IMR-90 (cell line): ENCODE measurements at regions not wholly inside any gene's neighbourhood (a gene's known extent, or its start where the extent isn't known, plus 50 kb on each side); places are given as distances from the start of the nearest gene placed in this dataset.
"Not testable (repeated sequence)": the region's sequence is repeated elsewhere in the genome, so short reads cannot be mapped to it uniquely, and the experiment has no call there.

ENCODE experiments used
- ATAC-seq: fragments of 200-7000 bp; cut with Tn5 transposase; 2 replicates; pipeline ENCODE4 v1.9.1; 2020; ENCODE audit warnings: low read depth, mild to moderate bottlenecking, moderate library complexity
- BruUV-seq: library from RNA; stranded (reverse); fragments of 400-500 nt; replicated peaks from 2 replicates; lab custom pipeline; 2021; lab: Mats Ljungman, UMichigan
- CTCF ChIA-PET: fragments of 300-600 bp; formaldehyde crosslinking; extraction: SDS; loops from one replicate; lab custom pipeline; 2021; ENCODE audit warnings: antibody characterized with exemption; lab: Yijun Ruan, JAX
- POLR2A ChIA-PET: fragments of 300-600 bp; sonication (Branson Sonifier 250); formaldehyde crosslinking; loops from one replicate; lab custom pipeline; 2022; ENCODE audit warnings: antibody characterized with exemption; ENCODE audit not compliant: unreplicated experiment; lab: Charles Lee
- DNase-seq: peaks from one replicate; pipeline ENCODE4 v3.0.0; 2013
- H2AFZ ChIP-seq: replicated peaks from 2 replicates; pipeline ENCODE3; 2013; ENCODE audit warnings: low read length, mild to moderate bottlenecking; ENCODE audit not compliant: poor library complexity
- H2AK5ac ChIP-seq: 2 replicates; pipeline ENCODE4 v1.6.1; 2013; ENCODE audit warnings: low read depth, low read length, inconsistent platforms
- H2AK9ac ChIP-seq: replicated peaks from 2 replicates; pipeline ENCODE3; 2013; ENCODE audit warnings: mild to moderate bottlenecking, low read depth, low read length, moderate library complexity; ENCODE audit not compliant: poor library complexity
- H2BK120ac ChIP-seq: 2 replicates; pipeline ENCODE4 v1.6.1; 2013; ENCODE audit warnings: low read depth, low read length, inconsistent platforms
- H2BK15ac ChIP-seq: 3 replicates; pipeline ENCODE4 v1.6.1; 2013; ENCODE audit warnings: low read depth, low read length, inconsistent platforms
- H2BK20ac ChIP-seq: 2 replicates; pipeline ENCODE4 v1.6.1; 2013; ENCODE audit warnings: low read depth, mild to moderate bottlenecking, inconsistent platforms, low read length, moderate library complexity
- H2BK5ac ChIP-seq: 2 replicates; pipeline ENCODE4 v1.6.1; 2013; ENCODE audit warnings: mild to moderate bottlenecking, low read depth, low read length, inconsistent platforms; ENCODE audit not compliant: poor library complexity, severe bottlenecking
- H3K14ac ChIP-seq: replicated peaks from 2 replicates; pipeline ENCODE4 v1.6.1; 2013; ENCODE audit warnings: low read depth, low read length, inconsistent platforms
- H3K18ac ChIP-seq: 2 replicates; pipeline ENCODE4 v1.6.1; 2013; ENCODE audit warnings: low read depth, low read length, control low read depth
- H3K23ac ChIP-seq: 2 replicates; pipeline ENCODE4 v1.6.1; 2013; ENCODE audit warnings: low read depth, low read length, inconsistent platforms
- H3K27ac ChIP-seq: 2 replicates; pipeline ENCODE4 v1.5.1; 2013; ENCODE audit warnings: mild to moderate bottlenecking, control low read depth, low read length; ENCODE audit not compliant: insufficient read depth
- H3K27me3 ChIP-seq: 2 replicates; pipeline ENCODE4 v1.6.1; 2013; ENCODE audit warnings: low read length; ENCODE audit not compliant: control insufficient read depth, insufficient read depth
- H3K36me3 ChIP-seq: 2 replicates; pipeline ENCODE4 v1.6.1; 2013; ENCODE audit warnings: low read length, mixed read lengths; ENCODE audit not compliant: control insufficient read depth, insufficient read depth
- H3K4ac ChIP-seq: 2 replicates; pipeline ENCODE4 v1.6.1; 2013; ENCODE audit warnings: low read depth, low read length, inconsistent platforms
- H3K4me1 ChIP-seq: 2 replicates; pipeline ENCODE4 v1.6.1; 2013; ENCODE audit warnings: low read length, mixed read lengths; ENCODE audit not compliant: control insufficient read depth, insufficient read depth
- H3K4me2 ChIP-seq: 2 replicates; pipeline ENCODE4 v1.6.1; 2013; ENCODE audit warnings: low read depth, mild to moderate bottlenecking, control low read depth, low read length, moderate library complexity
- H3K4me3 ChIP-seq: 2 replicates; pipeline ENCODE4 v1.5.1; 2013; ENCODE audit warnings: low read depth, mild to moderate bottlenecking, control low read depth, low read length, moderate library complexity; ENCODE audit not compliant: insufficient read depth
- H3K56ac ChIP-seq: 2 replicates; pipeline ENCODE4 v1.6.1; 2013; ENCODE audit warnings: low read length, inconsistent platforms; ENCODE audit not compliant: insufficient read depth; ENCODE audit errors: extremely low read depth
- H3K79me1 ChIP-seq, 2 experiments: 2 replicates each; pipeline ENCODE4 v1.6.1; 2013; ENCODE audit warnings: low read length in 2 of 2, inconsistent platforms in 1 of 2, low read depth in 1 of 2
- H3K9ac ChIP-seq: 2 replicates; pipeline ENCODE4 v1.6.1; 2013; ENCODE audit warnings: low read depth, low read length, control low read depth
- H3K9me1 ChIP-seq: 2 replicates; pipeline ENCODE4 v1.6.1; 2013; ENCODE audit warnings: low read length, inconsistent platforms; ENCODE audit not compliant: insufficient read depth
- H3K9me3 ChIP-seq: 2 replicates; pipeline ENCODE4 v1.6.1; 2013; ENCODE audit warnings: low read length; ENCODE audit not compliant: control insufficient read depth, insufficient read depth
- H4K20me1 ChIP-seq: 2 replicates; pipeline ENCODE4 v1.6.1; 2013; ENCODE audit warnings: low read length, inconsistent platforms; ENCODE audit not compliant: insufficient read depth
- H4K5ac ChIP-seq: 2 replicates; pipeline ENCODE4 v1.6.1; 2013; ENCODE audit warnings: mild to moderate bottlenecking, low read depth, low read length, control low read depth
- H4K8ac ChIP-seq, 2 experiments: 2 replicates each; pipeline ENCODE4 v1.6.1; 2013; ENCODE audit warnings: low read depth in 2 of 2, low read length in 2 of 2, control low read depth in 1 of 2, inconsistent platforms in 1 of 2
- H4K91ac ChIP-seq: 2 replicates; pipeline ENCODE4 v1.6.1; 2013; ENCODE audit warnings: low read depth, low read length, inconsistent platforms; ENCODE audit not compliant: insufficient read depth
- WGBS, 2 experiments: methylation state at CpG; one replicate each; pipeline versions ENCODE4 v1.1.5 to v1.1.7; 2013; ENCODE audit warnings: missing lambda C conversion rate in 2 of 2; ENCODE audit not compliant: insufficient read length in 1 of 2; ENCODE audit errors: extremely low coverage in 2 of 2; 5-methylcytosine and 5-hydroxymethylcytosine counted together
- dilution Hi-C: fragments of 300-500 bp; cut with HindIII; formaldehyde crosslinking; loops from one replicate; pipeline ENCODE4 v1.14.3; 2018; ENCODE audit warnings: low sequenced_read_pairs; ENCODE audit not compliant: unreplicated experiment
- in situ Hi-C: fragments of 300-500 bp; cut with MboI; formaldehyde crosslinking; loops from 3 replicates; pipeline ENCODE4 v1.14.3; 2019; ENCODE audit warnings: low sequenced_read_pairs, inconsistent platforms, mixed read lengths
- intact Hi-C: fragments of 100-400 bp; cut with micrococcal nuclease; formaldehyde crosslinking; loops from 2 replicates; pipeline ENCODE4 v1.10.0; 2022

DNA sequence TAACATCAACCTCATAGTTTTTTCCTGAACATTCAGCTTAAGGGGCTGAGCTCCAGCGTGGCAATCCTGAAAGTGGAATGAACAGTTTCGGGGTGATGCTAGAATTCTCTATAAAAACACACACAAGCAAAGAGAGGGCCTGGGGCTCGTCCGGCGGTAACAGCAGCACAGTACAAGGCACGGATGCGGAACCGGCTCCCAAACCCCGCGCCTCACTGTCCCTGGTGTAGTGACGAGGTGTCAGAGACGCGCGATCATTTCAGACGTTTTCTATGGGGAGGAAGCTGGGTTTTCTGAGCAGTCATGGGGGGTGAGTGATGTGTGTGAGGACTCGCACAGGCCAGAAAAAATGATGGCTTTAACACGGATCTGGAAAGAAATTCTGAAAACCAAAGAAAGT lies 177.3 kb upstream of the ZNF469 start:
- dilution Hi-C loops, H3K14ac ChIP-seq, H4K8ac ChIP-seq, H3K4me1 ChIP-seq, H3K9me3 ChIP-seq, H2BK5ac ChIP-seq, H3K36me3 ChIP-seq, H2BK15ac ChIP-seq, H2AFZ ChIP-seq, BruUV-seq, ATAC-seq, intact Hi-C loops, H2BK120ac ChIP-seq, H3K27me3 ChIP-seq, H4K20me1 ChIP-seq, H4K5ac ChIP-seq, in situ Hi-C loops, H3K27ac ChIP-seq, H2AK9ac ChIP-seq, H3K4me3 ChIP-seq, H3K9ac ChIP-seq, H3K18ac ChIP-seq, POLR2A ChIA-PET, H2BK20ac ChIP-seq, CTCF ChIA-PET, H4K91ac ChIP-seq, H3K23ac ChIP-seq, H3K4ac ChIP-seq, H2AK5ac ChIP-seq, H3K4me2 ChIP-seq, H3K56ac ChIP-seq, H3K9me1 ChIP-seq, DNase-seq, H3K79me1 ChIP-seq: not testable (repeated sequence)
- WGBS, 2 experiments: 100% methylated on average over 3 of the region's 17 CpGs; no CpG with 5 or more reads in 1 of the 2 experiments

DNA sequence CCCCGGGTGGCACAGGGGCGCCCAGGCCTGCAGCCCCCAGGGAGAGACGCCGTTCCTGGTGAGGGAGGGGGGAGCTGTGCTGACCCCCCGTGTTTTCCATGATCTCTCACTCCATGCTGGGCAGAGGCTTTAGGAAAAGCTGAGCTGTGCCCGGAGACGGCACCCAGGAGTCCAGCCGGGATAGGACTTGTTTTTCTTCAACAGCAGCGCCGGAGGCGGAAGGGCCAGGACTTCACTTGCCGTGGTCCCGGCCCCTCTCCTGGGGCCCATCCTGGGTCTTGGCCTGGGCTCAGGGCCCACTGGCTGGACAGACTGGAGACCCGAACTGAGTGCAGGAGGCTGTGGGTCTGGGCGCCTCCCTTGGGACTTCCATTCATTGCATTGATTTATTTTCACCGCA lies 176.8 kb upstream of the ZNF469 start:
- DNase-seq, H3K14ac ChIP-seq, H2AK9ac ChIP-seq, H4K8ac ChIP-seq, H3K9me1 ChIP-seq, H3K23ac ChIP-seq, H3K4me3 ChIP-seq, dilution Hi-C loops, in situ Hi-C loops, H3K4ac ChIP-seq, H2AK5ac ChIP-seq, ATAC-seq, H2BK20ac ChIP-seq, H2BK120ac ChIP-seq, H3K79me1 ChIP-seq, H3K4me2 ChIP-seq, H3K56ac ChIP-seq, H4K5ac ChIP-seq, H2AFZ ChIP-seq, H3K18ac ChIP-seq, H3K27me3 ChIP-seq, H2BK5ac ChIP-seq, H4K20me1 ChIP-seq, H3K27ac ChIP-seq, BruUV-seq, POLR2A ChIA-PET, H3K9ac ChIP-seq, CTCF ChIA-PET, H3K36me3 ChIP-seq, H3K4me1 ChIP-seq, intact Hi-C loops, H3K9me3 ChIP-seq, H4K91ac ChIP-seq, H2BK15ac ChIP-seq: not testable (repeated sequence)
- 90% methylated on average over 7 of the region's 16 CpGs; no CpG with 5 or more reads in 1 of the 2 experiments for WGBS, 2 experiments
